MM.1S (cell line): ENCODE measurements at regions not wholly inside any gene's neighbourhood (a gene's known extent, or its start where the extent isn't known, plus 50 kb on each side); places are given as distances from the start of the nearest gene placed in this dataset.

Experiments used
- CTCF ChIP-seq: fragments of 300-600 bp; sonication (generic); IDR thresholded peaks from 2 replicates; pipeline ENCODE4 v1.5.1; 2016; ENCODE audit warnings: antibody characterized with exemption, low read length, mixed read lengths
- EZH2 ChIP-seq: fragments of 300-600 bp; sonication (generic); optimal IDR thresholded peaks from 2 replicates; pipeline ENCODE3; 2017; ENCODE audit warnings: low read depth, mild to moderate bottlenecking, antibody characterized with exemption, low read length, mixed read lengths
- EZH2phosphoT487 ChIP-seq: fragments of 300-600 bp; sonication (generic); IDR thresholded peaks from 2 replicates; pipeline ENCODE4 v1.6.1; 2018; ENCODE audit warnings: antibody characterized with exemption, low read length

GRCh38 chr16:82522026-82522425, 104.7 kb upstream of the CDH13 start:
- no peak for TF ChIP-seq EZH2
- TF ChIP-seq CTCF, result no peak
- no peak for TF ChIP-seq EZH2phosphoT487
